Mucosa of gallbladder (tissue), 1 donor: ENCODE measurements at regions not wholly inside any gene's neighbourhood (a gene's known extent, or its start where the extent isn't known, plus 50 kb on each side); places are given as distances from the start of the nearest gene placed in this dataset.

Source experiments
- DNase-seq: peaks from one replicate; pipeline ENCODE4 v3.0.0-alpha.2; 2020; ENCODE audit warnings: low spot score
- donor health status: DM: no; HTN: no; CAD: no.

DNA sequence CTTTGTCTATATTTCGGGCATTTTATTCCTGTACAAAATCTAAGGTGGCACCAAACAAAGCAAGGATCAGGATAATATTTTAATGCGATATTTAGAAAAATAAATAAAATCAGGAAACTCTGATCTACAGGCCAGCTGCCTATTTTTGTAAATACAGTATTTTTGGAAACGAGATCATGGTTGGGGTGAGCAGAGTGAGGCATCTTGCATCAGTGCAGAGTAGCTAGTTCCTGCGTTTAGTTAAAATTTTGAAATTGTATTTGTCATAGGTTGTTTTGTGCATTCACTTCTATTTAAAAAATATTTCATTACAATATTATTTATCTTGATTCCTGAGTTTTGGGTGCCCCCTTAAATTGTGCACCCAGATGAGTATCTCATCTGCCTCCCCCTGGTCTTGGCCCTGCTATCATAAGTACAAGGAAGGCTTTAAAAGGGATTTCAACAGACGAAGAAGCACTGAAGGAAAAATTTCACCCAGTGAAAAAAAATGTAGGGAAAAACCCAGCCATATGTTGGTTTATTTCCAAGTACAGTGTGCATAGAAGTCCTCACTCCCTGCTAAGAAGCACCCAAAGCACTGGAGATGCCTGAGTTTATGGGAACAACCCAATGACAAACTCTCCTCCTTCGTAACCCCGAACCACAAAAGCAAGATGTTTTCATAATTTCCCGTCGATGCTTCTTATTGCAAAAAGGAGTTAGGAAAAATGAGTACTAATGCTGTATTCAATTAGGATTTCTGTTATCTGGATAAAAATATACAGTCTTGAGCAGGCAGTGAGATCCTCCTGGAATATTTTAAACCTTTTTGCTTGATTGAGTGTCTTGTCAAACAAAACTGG lies 304.7 kb upstream of the CLINT1 start:
- DNase-seq: no peak

DNA sequence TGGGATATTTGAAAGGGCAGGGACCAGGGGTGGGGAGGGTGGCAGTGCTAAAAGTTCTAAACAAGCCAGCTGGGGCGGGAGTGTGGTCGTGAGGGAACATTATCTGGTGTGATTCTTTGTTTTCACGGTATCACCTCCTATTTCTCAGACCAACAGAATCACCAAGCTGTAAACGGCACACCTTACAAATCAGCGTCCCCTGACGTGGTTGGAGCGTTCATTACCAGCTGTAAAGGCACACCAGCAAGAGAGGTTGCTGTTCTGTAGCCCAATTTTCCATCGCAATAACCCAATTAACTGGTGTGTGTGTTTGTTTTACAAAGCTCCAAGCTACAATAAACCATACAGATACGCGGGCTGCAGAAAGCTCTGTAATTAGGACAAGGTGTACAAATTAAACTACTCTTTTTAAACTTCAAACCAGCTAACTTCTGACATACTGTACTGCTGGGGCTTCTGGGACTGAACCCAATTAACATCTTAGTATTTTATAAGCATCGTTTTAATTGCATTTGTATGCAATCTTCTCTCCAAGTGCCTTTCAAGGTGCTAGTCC lies 303.6 kb upstream of the CLINT1 start:
- no peak for DNase-seq

- DNase-seq: no peak
Measured at GRCh38 chr5:158162026-158162425, 303.1 kb upstream of the CLINT1 start.

DNA sequence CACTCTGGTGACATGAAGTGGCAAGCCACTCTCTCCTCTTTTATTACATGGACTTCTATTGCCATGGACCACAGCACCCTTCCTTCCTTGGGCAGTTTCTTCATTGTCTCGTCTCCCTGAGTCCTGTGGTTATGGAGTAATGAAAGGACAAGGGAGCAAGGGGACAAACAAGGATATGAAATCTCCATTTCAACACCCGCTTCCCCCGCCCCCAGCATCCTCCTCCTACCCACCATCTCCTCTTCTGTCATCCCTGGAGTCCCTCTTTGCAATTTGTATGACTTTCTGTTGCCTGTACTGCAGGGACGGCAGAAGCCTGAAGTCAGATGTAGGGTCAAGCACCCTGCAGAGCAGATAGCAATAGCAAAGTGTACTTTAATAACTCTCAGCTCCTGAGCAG lies 300.7 kb upstream of the CLINT1 start:
- DNase-seq: no peak

- DNase-seq: no peak
Measured at GRCh38 chr5:158155811-158156505, 297.0 kb upstream of the CLINT1 start.

- DNase-seq: no peak
Measured at GRCh38 chr5:158155067-158155466, 296.1 kb upstream of the CLINT1 start.

DNA sequence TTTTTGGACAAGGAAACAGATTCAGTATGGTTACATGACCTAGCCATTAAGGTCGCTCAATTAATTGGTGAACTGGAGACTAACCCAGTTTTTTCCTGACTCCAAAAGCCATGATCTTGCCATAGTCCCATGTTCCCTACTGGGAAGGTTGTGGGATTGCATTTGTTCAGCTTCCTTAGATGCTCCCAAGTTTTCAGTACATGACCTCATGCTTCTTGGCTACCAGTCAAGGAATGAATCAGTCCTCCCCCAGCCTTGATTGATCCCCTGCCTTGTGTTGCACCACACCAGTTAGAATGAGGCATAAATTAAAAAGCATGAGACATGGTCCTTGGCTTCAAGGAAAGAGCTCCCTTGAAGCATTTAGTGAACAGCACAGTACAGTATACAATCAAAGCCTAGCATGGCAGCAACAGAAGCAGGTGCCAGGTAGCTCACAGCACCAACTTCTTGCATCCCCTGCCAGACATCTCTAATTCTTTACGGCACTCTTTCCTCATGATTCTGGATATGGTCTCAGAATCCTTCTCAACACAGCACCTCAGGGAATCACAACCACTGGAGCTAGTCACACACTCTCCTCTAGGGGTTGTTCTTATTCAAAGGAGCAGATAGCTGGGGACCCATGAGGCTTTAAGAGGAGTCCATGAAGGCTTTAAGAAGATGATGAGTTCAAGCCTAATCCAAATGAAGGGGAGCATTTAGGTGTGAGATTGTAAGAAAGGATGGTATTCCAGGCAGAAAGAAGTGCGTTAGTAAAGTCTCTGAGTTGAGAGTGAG lies 295.5 kb upstream of the CLINT1 start:
- DNase-seq: peak; percentile 57

DNA sequence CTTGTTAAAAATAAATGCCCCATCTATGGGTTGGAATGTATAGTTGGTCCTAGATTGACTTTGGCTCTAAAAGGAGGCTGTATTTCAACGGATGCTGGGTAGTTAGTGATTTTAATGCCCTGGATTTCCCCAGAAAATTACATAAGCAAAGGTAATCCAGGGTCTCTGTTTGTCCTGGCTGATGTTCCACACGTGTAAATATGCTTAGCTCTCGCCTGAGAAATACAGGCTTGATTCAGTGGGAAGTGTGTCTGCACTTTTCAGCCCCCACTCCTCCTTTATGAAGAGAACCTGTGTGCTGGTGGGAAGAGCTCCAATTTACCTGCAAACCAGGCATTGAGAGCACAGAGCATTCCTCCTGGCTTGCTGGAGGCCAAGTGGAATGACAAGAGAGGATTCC lies 294.6 kb upstream of the CLINT1 start:
- DNase-seq: no peak

DNA sequence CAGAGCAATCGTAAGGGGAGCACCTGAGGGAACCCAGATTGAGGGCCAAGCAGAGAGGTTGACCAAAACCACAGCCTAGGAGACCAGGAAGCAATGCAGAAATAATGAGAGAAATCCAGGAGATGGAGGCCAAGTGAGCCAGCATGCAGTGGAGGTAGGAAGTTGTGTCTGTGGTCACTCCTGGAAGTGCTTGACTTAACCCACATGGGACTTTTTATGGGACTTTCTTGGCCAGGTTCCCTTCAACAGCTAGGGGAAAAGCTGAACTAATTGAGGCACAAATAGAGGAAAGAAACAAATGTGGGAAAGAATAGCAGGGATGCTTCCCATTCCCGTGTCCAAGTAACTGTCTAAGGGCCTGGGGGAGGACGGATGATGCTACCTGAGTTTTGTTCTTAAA lies 293.2 kb upstream of the CLINT1 start:
- no peak for DNase-seq

- no peak for DNase-seq
Measured at GRCh38 chr5:158147227-158147626, 288.3 kb upstream of the CLINT1 start.

- DNase-seq: no peak
Measured at GRCh38 chr5:158145827-158146226, 286.9 kb upstream of the CLINT1 start.

DNA sequence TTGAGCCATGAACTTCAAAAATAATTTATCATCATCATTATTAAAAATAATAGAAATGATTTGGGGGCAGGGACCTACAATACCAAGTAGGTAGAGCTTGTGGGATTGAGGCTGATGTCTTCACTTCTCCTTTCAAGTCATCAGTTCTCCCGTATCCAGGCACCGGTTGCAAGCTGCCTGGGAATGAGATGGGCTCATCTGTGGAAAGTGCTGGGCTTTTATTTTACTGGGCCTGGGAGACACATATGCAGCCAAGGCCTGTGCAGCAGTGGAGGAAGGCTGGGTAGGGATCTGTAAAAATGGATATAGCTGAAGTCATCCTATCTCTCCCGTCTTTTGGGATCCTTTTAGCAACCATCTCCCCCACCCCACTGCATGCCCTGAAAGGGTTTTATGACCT lies 284.1 kb upstream of the CLINT1 start:
- DNase-seq: no peak

DNA sequence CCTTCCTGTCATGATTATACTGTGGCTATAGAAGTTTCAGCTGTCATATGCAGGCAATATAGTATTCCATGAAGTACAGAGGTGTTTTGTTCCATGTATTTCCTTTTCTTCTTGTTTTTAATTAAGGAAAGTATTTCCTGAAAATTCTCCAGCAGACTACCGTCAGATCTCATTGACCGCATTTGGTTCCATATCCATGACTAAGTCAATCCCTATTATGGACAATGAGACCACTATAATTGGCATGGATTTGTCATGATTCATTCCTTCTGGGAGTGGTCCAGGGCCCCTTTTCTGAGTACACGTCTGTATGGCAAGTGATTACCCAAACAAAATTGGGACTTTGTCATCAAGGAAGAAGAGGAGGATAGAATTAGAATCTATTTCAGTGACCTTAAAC lies 283.2 kb upstream of the CLINT1 start:
- no peak for DNase-seq

DNA sequence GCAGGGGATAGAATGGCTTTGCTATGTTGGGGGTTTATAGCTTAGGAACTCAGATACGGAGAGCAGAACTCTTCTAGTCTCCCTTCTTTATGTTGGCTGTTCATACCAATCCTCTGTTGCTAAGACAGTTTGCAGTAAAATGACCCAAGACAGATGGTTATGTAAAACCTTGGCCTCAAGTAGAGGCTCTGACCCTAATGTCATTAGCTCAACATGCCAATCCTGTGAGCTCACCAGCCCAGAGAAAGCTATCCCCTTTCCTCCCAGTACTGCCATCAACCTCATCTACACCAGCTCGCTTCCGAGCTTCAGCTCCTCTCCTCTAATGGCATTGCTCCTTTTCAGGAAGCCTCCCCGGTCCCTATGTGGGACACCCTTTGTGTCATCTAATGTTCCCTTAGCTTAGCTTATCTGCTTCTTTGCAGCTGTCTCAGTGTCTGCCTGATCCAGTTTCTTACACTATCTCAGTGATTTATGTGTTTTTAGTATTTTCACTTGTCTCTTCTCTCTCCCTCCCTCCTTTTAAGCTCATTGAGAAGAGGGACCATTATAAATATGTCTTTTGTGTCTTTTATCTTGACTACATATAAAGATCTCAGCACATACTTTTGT lies 281.3 kb upstream of the CLINT1 start:
- no peak for DNase-seq

DNA sequence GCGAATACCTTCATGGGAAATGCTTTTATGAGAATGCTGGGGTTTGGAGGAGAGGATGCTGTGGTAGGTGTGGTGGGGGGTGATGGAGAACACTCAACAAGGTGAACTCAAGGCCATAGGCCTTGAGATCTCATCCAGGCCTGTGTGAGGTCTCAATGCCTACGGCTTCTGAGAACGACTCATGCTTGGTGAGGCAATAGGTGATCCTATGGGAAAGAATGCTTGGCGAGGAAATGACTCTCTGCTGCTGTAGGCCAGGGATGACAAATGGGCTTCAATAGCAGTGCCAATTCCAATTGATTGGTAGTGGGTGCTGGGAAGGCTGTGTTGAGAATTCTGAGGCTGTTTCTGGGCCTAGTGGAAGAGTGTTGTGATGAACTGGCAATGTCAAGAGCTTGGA lies 280.2 kb upstream of the CLINT1 start:
- no peak for DNase-seq

GRCh38 chr5:158135682-158136179 lies 276.8 kb upstream of the CLINT1 start:
- DNase-seq: no peak

- no peak for DNase-seq
Measured at GRCh38 chr5:158133369-158133768, 274.4 kb upstream of the CLINT1 start.

DNA sequence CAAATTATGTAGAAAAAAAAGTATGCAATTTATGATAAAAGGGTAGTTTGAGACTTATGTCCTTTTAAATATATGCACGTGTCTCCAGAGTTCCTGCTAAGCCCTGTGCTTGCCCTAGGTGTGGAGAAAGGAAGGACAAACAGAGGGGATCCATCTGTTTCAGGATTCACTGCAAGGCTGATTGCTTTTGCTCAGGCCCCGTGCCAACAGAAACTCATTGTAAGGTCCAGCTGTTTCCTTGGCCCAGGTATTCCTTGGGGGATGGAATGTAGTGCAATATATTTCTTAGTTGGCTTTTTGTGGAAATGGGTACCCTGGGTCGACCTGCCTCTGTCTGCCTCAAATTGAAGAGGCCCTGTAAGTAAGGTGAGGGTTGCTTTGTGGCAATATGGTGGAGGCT lies 268.6 kb upstream of the CLINT1 start:
- no peak for DNase-seq

GRCh38 chr5:158126442-158127405 lies 267.8 kb upstream of the CLINT1 start:
- DNase-seq: no peak

GRCh38 chr5:158124606-158125316 lies 265.8 kb upstream of the CLINT1 start:
- DNase-seq: no peak
